HG03039 (cell line): ENCODE measurements at regions not wholly inside any gene's neighbourhood (a gene's known extent, or its start where the extent isn't known, plus 50 kb on each side); places are given as distances from the start of the nearest gene placed in this dataset.
"Not testable (repeated sequence)": the region's sequence is repeated elsewhere in the genome, so short reads cannot be mapped to it uniquely, and the experiment has no call there.

Source experiments
- ATAC-seq: cut with Tn5 transposase; IDR thresholded peaks from one replicate; pipeline ENCODE4 v1.9.1; 2021; ENCODE audit warnings: mild to moderate bottlenecking, moderate library complexity; ENCODE audit not compliant: unreplicated experiment

- no peak for ATAC-seq
Observed at GRCh38 chr4:126614356-126614855, 1018.4 kb upstream of the INTU start.

GRCh38 chr4:126616795-126617194 is 1016.0 kb upstream of the INTU start:
- ATAC-seq: no peak

- no peak for ATAC-seq
Observed at GRCh38 chr4:126627255-126627654, 1005.5 kb upstream of the INTU start.

GRCh38 chr4:126628933-126629332 is 1003.8 kb upstream of the INTU start:
- ATAC-seq: no peak

- ATAC-seq: no peak
Observed at GRCh38 chr4:126630230-126630629, 1002.5 kb upstream of the INTU start.

- ATAC-seq: no peak
Observed at GRCh38 chr4:126633306-126633705, 999.5 kb upstream of the INTU start.

GRCh38 chr4:126637706-126638105 is 995.1 kb upstream of the INTU start:
- ATAC-seq: no peak

GRCh38 chr4:126647320-126647719 is 985.4 kb upstream of the INTU start:
- no peak for ATAC-seq

- no peak for ATAC-seq
Observed at GRCh38 chr4:126647756-126648397, 984.9 kb upstream of the INTU start.

- no peak for ATAC-seq
Observed at GRCh38 chr4:126658411-126658810, 974.3 kb upstream of the INTU start.

GRCh38 chr4:126661194-126661593 is 971.6 kb upstream of the INTU start:
- no peak for ATAC-seq

GRCh38 chr4:126664839-126665238 is 967.9 kb upstream of the INTU start:
- no peak for ATAC-seq

- ATAC-seq: not testable (repeated sequence)
Observed at GRCh38 chr4:126670038-126670437, 962.7 kb upstream of the INTU start.

GRCh38 chr4:126678618-126679017 is 954.1 kb upstream of the INTU start:
- ATAC-seq: no peak

GRCh38 chr4:126679303-126679702 is 953.5 kb upstream of the INTU start:
- ATAC-seq: no peak

- no peak for ATAC-seq
Observed at GRCh38 chr4:126682250-126682649, 950.5 kb upstream of the INTU start.

- no peak for ATAC-seq
Observed at GRCh38 chr4:126686491-126686890, 946.3 kb upstream of the INTU start.

GRCh38 chr4:126687655-126688358 is 945.0 kb upstream of the INTU start:
- no peak for ATAC-seq

GRCh38 chr4:126691797-126692196 is 941.0 kb upstream of the INTU start:
- ATAC-seq: no peak

- ATAC-seq: no peak
Observed at GRCh38 chr4:126697748-126698147, 935.0 kb upstream of the INTU start.

GRCh38 chr4:126698224-126698623 is 934.5 kb upstream of the INTU start:
- no peak for ATAC-seq

GRCh38 chr4:126701756-126702155 is 931.0 kb upstream of the INTU start:
- no peak for ATAC-seq
